Esophagus muscularis mucosa (tissue), 3 donors: ENCODE measurements at regions not wholly inside any gene's neighbourhood (a gene's known extent, or its start where the extent isn't known, plus 50 kb on each side); places are given as distances from the start of the nearest gene placed in this dataset.

ENCODE experiments used
- CTCF ChIP-seq, 3 experiments: fragments of 200-600 bp in 2 of 3; fragments of 450-650 bp in 1 of 3; sonication (generic) in 2 of 3; IDR thresholded peaks; one replicate each; pipeline ENCODE4 v1.5.1; 2017 to 2019; ENCODE audit warnings: antibody characterized with exemption in 3 of 3, mild to moderate bottlenecking in 2 of 3, moderate library complexity in 1 of 3
- POLR2A ChIP-seq: fragments of 450-650 bp; IDR thresholded peaks from one replicate; pipeline ENCODE4 v1.6.1; 2017; ENCODE audit warnings: antibody characterized with exemption, moderate library complexity, mild to moderate bottlenecking, low read depth
- POLR2AphosphoS5 ChIP-seq, 2 donors: sonication (generic); formaldehyde crosslinking; IDR thresholded peaks; one replicate each; pipeline ENCODE4 v1.6.1; 2017; ENCODE audit warnings: antibody characterized with exemption in 2 of 2

- TF ChIP-seq CTCF (IDR thresholded peaks at IDR 0.05) (peak; percentile 59 to 64 (median 60)), POLR2A (no peak), POLR2AphosphoS5 (IDR thresholded peaks at IDR 0.05) (no peak)
Observed at GRCh38 chr5:57779383-57780223, 297.0 kb upstream of the ACTBL2 start.
